RWPE1 (cell line): ENCODE measurements at regions not wholly inside any gene's neighbourhood (a gene's known extent, or its start where the extent isn't known, plus 50 kb on each side); places are given as distances from the start of the nearest gene placed in this dataset.
"Not testable (repeated sequence)": the region's sequence is repeated elsewhere in the genome, so short reads cannot be mapped to it uniquely, and the experiment has no call there.

ENCODE experiments used
- CTCF ChIA-PET: fragments of 350-600 bp; sonication (Branson Sonifier 250); formaldehyde crosslinking; extraction: SDS; loops from one replicate; lab custom pipeline; 2021; lab: Yijun Ruan, JAX
- POLR2A ChIA-PET: fragments of 400-600 bp; formaldehyde crosslinking; extraction: SDS; loops from one replicate; lab custom pipeline; 2020; ENCODE audit warnings: antibody characterized with exemption; ENCODE audit not compliant: low non-redundant PET; lab: Yijun Ruan, JAX
- DNase-seq: peaks from one replicate; pipeline ENCODE4 v3.0.0; 2012; ENCODE audit warnings: low spot score
- H3K27ac ChIP-seq: fragments of 450-650 bp; 2 replicates; pipeline ENCODE4 v1.5.1; 2017
- CTCF ChIP-seq: fragments of 450-650 bp; conservative IDR thresholded peaks from 2 replicates; pipeline ENCODE4 v1.5.1; 2017; ENCODE audit warnings: low read depth, mild to moderate bottlenecking

GRCh38 chr5:104551628-104552027, 989.0 kb upstream of the NUDT12 start:
- TF ChIP-seq CTCF: no peak
- ChIA-PET POLR2A (no interaction called here), CTCF (no interaction called here)
- H3K27ac ChIP-seq: no peak overlapping the region
- no peak for DNase-seq

DNA sequence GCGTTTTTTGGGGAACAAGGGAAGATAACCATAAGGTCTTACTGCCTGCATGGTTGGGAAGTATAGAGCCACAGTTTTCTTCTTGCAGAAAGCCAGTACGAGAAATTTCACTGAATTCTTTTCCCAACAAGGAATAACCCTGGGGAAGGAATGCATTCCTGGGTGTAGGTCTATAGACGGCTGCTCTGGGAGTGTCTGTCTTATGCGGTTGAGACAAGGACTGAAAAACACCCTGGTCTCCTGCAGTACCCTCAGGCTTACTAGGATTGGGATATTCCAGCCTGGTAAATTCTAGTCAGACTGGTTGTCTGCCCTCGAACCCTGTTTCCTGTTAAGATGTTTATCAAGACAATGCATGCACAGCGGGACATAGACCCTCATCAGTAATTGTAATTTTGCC, 984.3 kb upstream of the NUDT12 start:
- POLR2A ChIA-PET, DNase-seq, H3K27ac ChIP-seq, CTCF ChIA-PET: not testable (repeated sequence)

DNA sequence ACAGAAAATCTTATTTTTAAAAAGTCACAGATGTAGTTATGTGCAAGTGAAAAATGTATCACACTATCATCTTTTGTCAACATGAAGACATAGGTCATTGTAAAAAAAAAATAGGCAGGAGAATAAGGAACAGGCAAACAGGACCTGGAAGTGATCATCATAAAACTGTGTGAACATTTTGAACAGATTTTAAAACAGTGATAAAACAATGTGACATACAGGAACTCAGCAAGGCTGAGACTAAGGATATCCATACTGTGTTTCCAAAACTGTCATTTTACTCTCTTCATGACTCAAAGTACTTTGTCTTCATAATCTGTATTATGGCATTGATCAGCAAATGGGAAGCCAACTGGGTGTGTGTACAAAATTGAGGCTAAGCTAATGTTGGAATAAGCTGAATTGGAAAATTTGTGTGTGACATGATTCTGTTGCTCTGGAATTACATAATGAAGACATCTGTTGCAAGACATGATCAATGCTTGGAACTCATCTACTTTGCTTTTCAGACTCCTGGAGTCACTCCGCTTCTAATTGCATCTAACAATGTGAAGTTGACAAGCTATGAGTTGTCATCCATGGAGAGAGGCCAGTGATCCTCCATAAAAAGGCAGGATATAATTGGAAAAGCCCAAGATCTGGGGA, 978.7 kb upstream of the NUDT12 start:
- CTCF ChIA-PET: interaction anchor here (0.5 kb wide), 1 partner anchor 459 kb away, joined by 3 read pairs; no protein-coding TSS in a partner anchor

GRCh38 chr5:104540448-104540847, 977.9 kb upstream of the NUDT12 start:
- ChIA-PET CTCF (interaction anchor here (0.5 kb wide), 1 partner anchor 460 kb away, joined by 3 read pairs; no protein-coding TSS in a partner anchor), POLR2A (no interaction called here)
- no peak overlapping the region for H3K27ac ChIP-seq
- no peak for TF ChIP-seq CTCF
- DNase-seq: peak; percentile 3

More for the DNA sequence above, 978.7 kb upstream of the NUDT12 start:
- no peak for DNase-seq
- TF ChIP-seq CTCF: no peak
- POLR2A ChIA-PET: no interaction called here
- H3K27ac ChIP-seq: no peak overlapping the region

- POLR2A ChIA-PET: no interaction called here
- CTCF ChIA-PET: no interaction called here
- no peak for TF ChIP-seq CTCF
- no peak for DNase-seq
- no peak overlapping the region for H3K27ac ChIP-seq
These were observed 977.2 kb upstream of the NUDT12 start for GRCh38 chr5:104539618-104540350.

- ChIA-PET POLR2A (no interaction called here), CTCF (no interaction called here)
- no peak for DNase-seq
- H3K27ac ChIP-seq: no peak overlapping the region
- no peak for TF ChIP-seq CTCF
These were observed 976.1 kb upstream of the NUDT12 start for GRCh38 chr5:104538734-104539133.

DNA sequence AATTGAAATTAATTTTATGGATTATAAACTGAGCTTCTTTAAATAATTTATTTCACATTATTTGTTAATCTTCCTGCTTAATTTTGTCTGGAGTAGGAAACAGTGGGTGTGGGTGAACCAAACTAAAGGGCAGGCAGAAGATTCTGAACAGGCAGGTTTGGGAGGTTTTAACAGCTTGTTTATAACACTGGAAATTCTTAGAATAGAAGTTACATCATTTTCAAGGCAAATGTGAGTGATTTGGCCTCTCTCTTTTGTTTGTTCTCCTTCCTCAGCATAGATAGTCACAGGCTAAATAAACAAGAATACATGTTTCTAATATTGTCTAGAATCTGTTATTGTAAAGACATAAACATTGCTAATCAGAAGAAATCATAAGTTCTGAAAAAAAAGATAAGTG, 970.9 kb upstream of the NUDT12 start:
- TF ChIP-seq CTCF: no peak
- ChIA-PET CTCF (no interaction called here), POLR2A (no interaction called here)
- no peak overlapping the region for H3K27ac ChIP-seq
- no peak for DNase-seq
